ENCODE measurements at regions not wholly inside any gene's neighbourhood (a gene's known extent, or its start where the extent isn't known, plus 50 kb on each side); places are given as distances from the start of the nearest gene placed in this dataset.

GRCh38 chr4:75137302-75137701 lies 204.4 kb downstream of the PARM1 start:
- TF ChIP-seq, protein P1, sequence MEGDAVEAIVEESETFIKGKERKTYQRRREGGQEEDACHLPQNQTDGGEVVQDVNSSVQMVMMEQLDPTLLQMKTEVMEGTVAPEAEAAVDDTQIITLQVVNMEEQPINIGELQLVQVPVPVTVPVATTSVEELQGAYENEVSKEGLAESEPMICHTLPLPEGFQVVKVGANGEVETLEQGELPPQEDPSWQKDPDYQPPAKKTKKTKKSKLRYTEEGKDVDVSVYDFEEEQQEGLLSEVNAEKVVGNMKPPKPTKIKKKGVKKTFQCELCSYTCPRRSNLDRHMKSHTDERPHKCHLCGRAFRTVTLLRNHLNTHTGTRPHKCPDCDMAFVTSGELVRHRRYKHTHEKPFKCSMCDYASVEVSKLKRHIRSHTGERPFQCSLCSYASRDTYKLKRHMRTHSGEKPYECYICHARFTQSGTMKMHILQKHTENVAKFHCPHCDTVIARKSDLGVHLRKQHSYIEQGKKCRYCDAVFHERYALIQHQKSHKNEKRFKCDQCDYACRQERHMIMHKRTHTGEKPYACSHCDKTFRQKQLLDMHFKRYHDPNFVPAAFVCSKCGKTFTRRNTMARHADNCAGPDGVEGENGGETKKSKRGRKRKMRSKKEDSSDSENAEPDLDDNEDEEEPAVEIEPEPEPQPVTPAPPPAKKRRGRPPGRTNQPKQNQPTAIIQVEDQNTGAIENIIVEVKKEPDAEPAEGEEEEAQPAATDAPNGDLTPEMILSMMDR (IDR thresholded peaks at IDR 0.05) = no peak
- TF ChIP-seq POLR2A (IDR thresholded peaks at IDR 0.05) = no peak

Measured in body of pancreas (tissue), 4 donors.